ENCODE measurements at regions not wholly inside any gene's neighbourhood (a gene's known extent, or its start where the extent isn't known, plus 50 kb on each side); places are given as distances from the start of the nearest gene placed in this dataset.

GRCh38 chr15:60057554-60057953, 53.4 kb downstream of the FOXB1 start:
- no peak for ATAC-seq
- H3K36me3 Mint-ChIP-seq (ENCODE audit: insufficient read depth): no peaks in the 10 kb centered on the region
- no peaks in the 10 kb centered on the region for H3K4me1 Mint-ChIP-seq (ENCODE audit: low read depth)
- peaks cover 21% of the 10 kb centered on the region for H3K27me3 Mint-ChIP-seq (ENCODE audit: low read depth)
- peaks cover 15% of the 10 kb centered on the region for H3K9me3 Mint-ChIP-seq
- DNase-seq: no peak
- no peak overlapping the region for H3K4me3 Mint-ChIP-seq

GRCh38 chr15:60059186-60059585, 55.1 kb downstream of the FOXB1 start:
- DNase-seq: no peak
- no peak for ATAC-seq
- Mint-ChIP-seq H3K4me3 (no peak overlapping the region), H3K9me3 (peaks cover 15% of the 10 kb centered on the region), H3K27me3 (ENCODE audit: low read depth) (peaks cover 23% of the 10 kb centered on the region), H3K36me3 (ENCODE audit: insufficient read depth) (no peaks in the 10 kb centered on the region), H3K4me1 (ENCODE audit: low read depth) (no peaks in the 10 kb centered on the region)

GRCh38 chr15:60061758-60062157, 57.6 kb downstream of the FOXB1 start:
- Mint-ChIP-seq H3K4me3 (no peak overlapping the region), H3K36me3 (ENCODE audit: insufficient read depth) (no peaks in the 10 kb centered on the region), H3K4me1 (ENCODE audit: low read depth) (no peaks in the 10 kb centered on the region), H3K27me3 (ENCODE audit: low read depth) (peaks cover 23% of the 10 kb centered on the region), H3K9me3 (peaks cover 15% of the 10 kb centered on the region)
- DNase-seq (no peak), ATAC-seq (no peak)

GRCh38 chr15:60062826-60063225, 58.7 kb downstream of the FOXB1 start:
- H3K36me3 Mint-ChIP-seq (ENCODE audit: insufficient read depth): no peaks in the 10 kb centered on the region
- no peak overlapping the region for H3K4me3 Mint-ChIP-seq
- peaks cover 15% of the 10 kb centered on the region for H3K9me3 Mint-ChIP-seq
- DNase-seq (no peak), ATAC-seq (no peak)
- no peaks in the 10 kb centered on the region for H3K4me1 Mint-ChIP-seq (ENCODE audit: low read depth)
- H3K27me3 Mint-ChIP-seq (ENCODE audit: low read depth): peaks cover 16% of the 10 kb centered on the region

GRCh38 chr15:60065951-60066350, 61.8 kb downstream of the FOXB1 start:
- ATAC-seq: no peak
- Mint-ChIP-seq H3K9me3 (peaks cover 14% of the 10 kb centered on the region), H3K27me3 (ENCODE audit: low read depth) (peaks cover 15% of the 10 kb centered on the region), H3K4me3 (no peak overlapping the region), H3K36me3 (ENCODE audit: insufficient read depth) (no peaks in the 10 kb centered on the region), H3K4me1 (ENCODE audit: low read depth) (no peaks in the 10 kb centered on the region)
- DNase-seq: no peak

- no peaks in the 10 kb centered on the region for H3K36me3 Mint-ChIP-seq (ENCODE audit: insufficient read depth)
- peaks cover 15% of the 10 kb centered on the region for H3K4me1 Mint-ChIP-seq (ENCODE audit: low read depth)
- no peak for ATAC-seq
- no peak for DNase-seq
- H3K27me3 Mint-ChIP-seq (ENCODE audit: low read depth): peaks cover 6% of the 10 kb centered on the region
- H3K9me3 Mint-ChIP-seq: no peaks in the 10 kb centered on the region
- no peak overlapping the region for H3K4me3 Mint-ChIP-seq
These were observed 66.9 kb downstream of the FOXB1 start for GRCh38 chr15:60070838-60071493.

- Mint-ChIP-seq H3K4me3 (no peak overlapping the region), H3K36me3 (ENCODE audit: insufficient read depth) (no peaks in the 10 kb centered on the region), H3K27me3 (ENCODE audit: low read depth) (peaks cover 2% of the 10 kb centered on the region), H3K9me3 (no peaks in the 10 kb centered on the region), H3K4me1 (ENCODE audit: low read depth) (peaks cover 21% of the 10 kb centered on the region)
- ATAC-seq: no peak
- no peak for DNase-seq
These were observed 68.8 kb downstream of the FOXB1 start for GRCh38 chr15:60072826-60073465.

- H3K36me3 Mint-ChIP-seq (ENCODE audit: insufficient read depth): no peaks in the 10 kb centered on the region
- peaks cover 2% of the 10 kb centered on the region for H3K27me3 Mint-ChIP-seq (ENCODE audit: low read depth)
- ATAC-seq: no peak
- H3K4me3 Mint-ChIP-seq: no peak overlapping the region
- peaks cover 21% of the 10 kb centered on the region for H3K4me1 Mint-ChIP-seq (ENCODE audit: low read depth)
- no peak for DNase-seq
- H3K9me3 Mint-ChIP-seq: no peaks in the 10 kb centered on the region
These were observed 69.3 kb downstream of the FOXB1 start for GRCh38 chr15:60073466-60073840.

GRCh38 chr15:60074181-60074885, 70.2 kb downstream of the FOXB1 start:
- DNase-seq (no peak), ATAC-seq (no peak)
- peaks cover 21% of the 10 kb centered on the region for H3K4me1 Mint-ChIP-seq (ENCODE audit: low read depth)
- no peaks in the 10 kb centered on the region for H3K9me3 Mint-ChIP-seq
- H3K4me3 Mint-ChIP-seq: no peak overlapping the region
- H3K27me3 Mint-ChIP-seq (ENCODE audit: low read depth): peaks cover 2% of the 10 kb centered on the region
- no peaks in the 10 kb centered on the region for H3K36me3 Mint-ChIP-seq (ENCODE audit: insufficient read depth)

GRCh38 chr15:60076045-60076444, 71.9 kb downstream of the FOXB1 start:
- no peak overlapping the region for H3K4me3 Mint-ChIP-seq
- no peak for ATAC-seq
- DNase-seq: no peak
- peaks cover 2% of the 10 kb centered on the region for H3K27me3 Mint-ChIP-seq (ENCODE audit: low read depth)
- H3K4me1 Mint-ChIP-seq (ENCODE audit: low read depth): peaks cover 21% of the 10 kb centered on the region
- no peaks in the 10 kb centered on the region for H3K36me3 Mint-ChIP-seq (ENCODE audit: insufficient read depth)
- no peaks in the 10 kb centered on the region for H3K9me3 Mint-ChIP-seq

GRCh38 chr15:60076582-60077276, 72.6 kb downstream of the FOXB1 start:
- Mint-ChIP-seq H3K36me3 (ENCODE audit: insufficient read depth) (no peaks in the 10 kb centered on the region), H3K9me3 (no peaks in the 10 kb centered on the region), H3K4me3 (no peak overlapping the region), H3K27me3 (ENCODE audit: low read depth) (peaks cover 2% of the 10 kb centered on the region), H3K4me1 (ENCODE audit: low read depth) (peaks cover 21% of the 10 kb centered on the region)
- no peak for ATAC-seq
- no peak for DNase-seq

- Mint-ChIP-seq H3K36me3 (ENCODE audit: insufficient read depth) (no peaks in the 10 kb centered on the region), H3K4me3 (no peak overlapping the region), H3K9me3 (no peaks in the 10 kb centered on the region), H3K4me1 (ENCODE audit: low read depth) (peaks cover 21% of the 10 kb centered on the region), H3K27me3 (ENCODE audit: low read depth) (peaks cover 4% of the 10 kb centered on the region)
- DNase-seq (no peak), ATAC-seq (peak; percentile 74 to 83)
These were observed 73.7 kb downstream of the FOXB1 start for GRCh38 chr15:60077581-60078359.

- no peak for ATAC-seq
- H3K4me3 Mint-ChIP-seq: no peak overlapping the region
- H3K36me3 Mint-ChIP-seq (ENCODE audit: insufficient read depth): no peaks in the 10 kb centered on the region
- peaks cover 4% of the 10 kb centered on the region for H3K27me3 Mint-ChIP-seq (ENCODE audit: low read depth)
- no peak for DNase-seq
- H3K4me1 Mint-ChIP-seq (ENCODE audit: low read depth): peaks cover 13% of the 10 kb centered on the region
- H3K9me3 Mint-ChIP-seq: no peaks in the 10 kb centered on the region
These were observed 75.1 kb downstream of the FOXB1 start for GRCh38 chr15:60079210-60079609.

GRCh38 chr15:60081976-60082375, 77.9 kb downstream of the FOXB1 start:
- ATAC-seq: no peak
- H3K27me3 Mint-ChIP-seq (ENCODE audit: low read depth): peaks cover 7% of the 10 kb centered on the region
- H3K36me3 Mint-ChIP-seq (ENCODE audit: insufficient read depth): no peaks in the 10 kb centered on the region
- H3K4me3 Mint-ChIP-seq: no peak overlapping the region
- DNase-seq: no peak
- peaks cover 6% of the 10 kb centered on the region for H3K4me1 Mint-ChIP-seq (ENCODE audit: low read depth)
- H3K9me3 Mint-ChIP-seq: no peaks in the 10 kb centered on the region

Measured in activated T-cell treated with anti-CD3 and anti-CD28 coated beads, Interleukin-2, amount 50 U/mL, for 4 hours (primary cell).